AG10803 (cell line): ENCODE measurements at regions not wholly inside any gene's neighbourhood (a gene's known extent, or its start where the extent isn't known, plus 50 kb on each side); places are given as distances from the start of the nearest gene placed in this dataset.
"Not testable (repeated sequence)": the region's sequence is repeated elsewhere in the genome, so short reads cannot be mapped to it uniquely, and the experiment has no call there.

Source experiments
- DNase-seq: peaks from one replicate; pipeline ENCODE4 v3.0.0; 2010; ENCODE audit warnings: low read depth
- H3K4me3 ChIP-seq: 2 replicates; pipeline ENCODE4 v1.5.1; 2011; ENCODE audit warnings: mild to moderate bottlenecking, low read length, control low read depth
- TF ChIP-seq, protein P1 (sequence below): conservative IDR thresholded peaks from 2 replicates; pipeline ENCODE4 v1.5.1; 2011; ENCODE audit warnings: mild to moderate bottlenecking, low read length, control low read depth, inconsistent platforms

- DNase-seq, H3K4me3 ChIP-seq: not testable (repeated sequence)
These were observed 381.6 kb upstream of the DEFB115 start for GRCh38 chr20:30875868-30876267.

DNA sequence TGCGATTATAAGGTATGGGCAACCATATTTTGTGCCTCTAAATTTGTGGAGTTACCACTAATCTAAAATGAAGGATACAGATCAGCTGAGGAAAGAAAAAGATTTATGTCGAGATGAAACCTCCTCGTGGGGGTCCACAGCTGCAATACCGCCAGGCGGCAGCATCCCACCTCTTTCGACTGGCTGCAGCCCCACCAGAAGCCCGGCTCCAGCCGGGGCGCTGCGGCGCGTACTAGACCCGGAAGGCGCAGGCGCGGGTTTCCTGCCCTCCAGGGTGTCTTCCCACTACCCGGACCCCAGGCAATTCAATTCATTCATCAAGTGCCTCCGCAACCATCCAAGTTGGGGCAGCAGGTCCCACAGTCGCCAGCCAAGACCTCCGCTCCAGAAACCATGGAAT is 366.1 kb upstream of the DEFB115 start:
- not testable (repeated sequence) for DNase-seq, H3K4me3 ChIP-seq

- TF ChIP-seq, protein P1, sequence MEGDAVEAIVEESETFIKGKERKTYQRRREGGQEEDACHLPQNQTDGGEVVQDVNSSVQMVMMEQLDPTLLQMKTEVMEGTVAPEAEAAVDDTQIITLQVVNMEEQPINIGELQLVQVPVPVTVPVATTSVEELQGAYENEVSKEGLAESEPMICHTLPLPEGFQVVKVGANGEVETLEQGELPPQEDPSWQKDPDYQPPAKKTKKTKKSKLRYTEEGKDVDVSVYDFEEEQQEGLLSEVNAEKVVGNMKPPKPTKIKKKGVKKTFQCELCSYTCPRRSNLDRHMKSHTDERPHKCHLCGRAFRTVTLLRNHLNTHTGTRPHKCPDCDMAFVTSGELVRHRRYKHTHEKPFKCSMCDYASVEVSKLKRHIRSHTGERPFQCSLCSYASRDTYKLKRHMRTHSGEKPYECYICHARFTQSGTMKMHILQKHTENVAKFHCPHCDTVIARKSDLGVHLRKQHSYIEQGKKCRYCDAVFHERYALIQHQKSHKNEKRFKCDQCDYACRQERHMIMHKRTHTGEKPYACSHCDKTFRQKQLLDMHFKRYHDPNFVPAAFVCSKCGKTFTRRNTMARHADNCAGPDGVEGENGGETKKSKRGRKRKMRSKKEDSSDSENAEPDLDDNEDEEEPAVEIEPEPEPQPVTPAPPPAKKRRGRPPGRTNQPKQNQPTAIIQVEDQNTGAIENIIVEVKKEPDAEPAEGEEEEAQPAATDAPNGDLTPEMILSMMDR, result no peak
- peak; percentile 8 for DNase-seq
- no peak overlapping the region for H3K4me3 ChIP-seq
These were observed 364.7 kb upstream of the DEFB115 start for GRCh38 chr20:30892541-30893345.

GRCh38 chr20:30893346-30894314 is 363.8 kb upstream of the DEFB115 start:
- not testable (repeated sequence) for DNase-seq

GRCh38 chr20:30894707-30895353 is 362.6 kb upstream of the DEFB115 start:
- H3K4me3 ChIP-seq, DNase-seq: not testable (repeated sequence)

More at GRCh38 chr20:30893346-30894314, 363.8 kb upstream of the DEFB115 start:
- not testable (repeated sequence) for H3K4me3 ChIP-seq

- DNase-seq, H3K4me3 ChIP-seq: not testable (repeated sequence)
These were observed 362.1 kb upstream of the DEFB115 start for GRCh38 chr20:30895354-30895711.

GRCh38 chr20:30899370-30900079 is 357.9 kb upstream of the DEFB115 start:
- H3K4me3 ChIP-seq, DNase-seq: not testable (repeated sequence)

GRCh38 chr20:30900080-30900719 is 357.3 kb upstream of the DEFB115 start:
- not testable (repeated sequence) for DNase-seq, H3K4me3 ChIP-seq

DNA sequence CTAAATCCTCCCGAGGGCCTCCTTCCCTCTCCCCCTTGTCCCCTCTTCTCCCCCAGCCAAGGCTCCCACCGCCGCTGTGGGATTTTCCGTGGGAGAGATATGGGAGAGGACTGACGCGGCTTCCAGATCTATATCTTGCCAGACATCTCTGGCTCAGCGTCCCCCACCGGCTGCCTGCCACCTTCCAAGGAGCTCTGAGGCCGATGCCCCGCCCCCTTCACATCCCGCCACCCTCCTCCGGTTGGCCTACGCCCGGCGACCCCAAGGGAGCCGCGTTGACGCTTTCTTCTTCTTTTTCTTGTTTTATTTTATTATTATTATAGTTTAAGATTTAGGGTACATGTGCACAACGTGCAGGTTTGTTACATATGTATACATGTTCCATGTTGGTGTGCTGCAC is 352.2 kb upstream of the DEFB115 start:
- DNase-seq, H3K4me3 ChIP-seq: not testable (repeated sequence)

GRCh38 chr20:30910937-30911725 is 346.3 kb upstream of the DEFB115 start:
- TF ChIP-seq, protein P1, result no peak
- no peak for DNase-seq
- no peak overlapping the region for H3K4me3 ChIP-seq
